Stimulated activated naive CD8-positive, alpha-beta T cell treated with anti-CD3 and anti-CD28 coated beads, Interleukin-15, amount 100 ng/mL, for 72 hours (primary cell): ENCODE measurements at regions not wholly inside any gene's neighbourhood (a gene's known extent, or its start where the extent isn't known, plus 50 kb on each side); places are given as distances from the start of the nearest gene placed in this dataset.

Experiments
- ATAC-seq: fragments of 150-1000 bp; cut with Tn5 transposase; 2 replicates; pipeline ENCODE4 v1.10.0; 2021; ENCODE audit warnings: mild to moderate bottlenecking, moderate library complexity
- DNase-seq, 2 donors: peaks; one replicate each; pipeline ENCODE4 v3.0.0; 2021 to 2022
- H3K27ac Mint-ChIP-seq, 2 donors: one replicate each; pipeline ENCODE4 v1.8.0; 2022; ENCODE audit warnings: mild to moderate bottlenecking in 2 of 2, mixed read lengths in 2 of 2, moderate library complexity in 2 of 2
- H3K27me3 Mint-ChIP-seq: one replicate; pipeline ENCODE4 v1.8.0; 2022; ENCODE audit warnings: mixed read lengths
- H3K4me1 Mint-ChIP-seq: one replicate; pipeline ENCODE4 v1.8.0; 2022; ENCODE audit warnings: mild to moderate bottlenecking, mixed read lengths
- H3K4me3 Mint-ChIP-seq, 2 donors: one replicate each; pipeline ENCODE4 v1.8.0; 2022; ENCODE audit warnings: mild to moderate bottlenecking in 2 of 2, mixed read lengths in 2 of 2, moderate library complexity in 1 of 2
- H3K9me3 Mint-ChIP-seq, 2 donors: one replicate each; pipeline ENCODE4 v1.8.0; 2022; ENCODE audit warnings: mixed read lengths in 2 of 2

GRCh38 chr13:47144782-47145181 lies 247.9 kb upstream of the HTR2A start:
- Mint-ChIP-seq H3K4me1 (peaks cover 5% of the 10 kb centered on the region), H3K4me3 (no peak overlapping the region), H3K9me3 (no peaks in the 10 kb centered on the region), H3K27me3 (no peaks in the 10 kb centered on the region), H3K27ac (no peak overlapping the region)
- DNase-seq (no peak), ATAC-seq (no peak)

- ATAC-seq = no peak
These were observed 245.3 kb upstream of the HTR2A start for GRCh38 chr13:47142105-47142504.

GRCh38 chr13:47139519-47139918 lies 242.7 kb upstream of the HTR2A start:
- no peak for DNase-seq
- H3K9me3 Mint-ChIP-seq = no peaks in the 10 kb centered on the region
- ATAC-seq = no peak
- no peaks in the 10 kb centered on the region for H3K4me1 Mint-ChIP-seq
- no peaks in the 10 kb centered on the region for H3K27me3 Mint-ChIP-seq
- H3K4me3 Mint-ChIP-seq = no peak overlapping the region
- H3K27ac Mint-ChIP-seq = no peak overlapping the region

More at GRCh38 chr13:47142105-47142504, 245.3 kb upstream of the HTR2A start:
- peaks cover 1% of the 10 kb centered on the region for H3K4me1 Mint-ChIP-seq
- H3K27me3 Mint-ChIP-seq = no peaks in the 10 kb centered on the region
- H3K4me3 Mint-ChIP-seq = no peak overlapping the region
- no peak for DNase-seq
- no peaks in the 10 kb centered on the region for H3K9me3 Mint-ChIP-seq
- no peak overlapping the region for H3K27ac Mint-ChIP-seq

GRCh38 chr13:47136504-47136941 lies 239.7 kb upstream of the HTR2A start:
- Mint-ChIP-seq H3K4me1 (no peaks in the 10 kb centered on the region), H3K4me3 (no peak overlapping the region), H3K27me3 (no peaks in the 10 kb centered on the region), H3K27ac (no peak overlapping the region), H3K9me3 (no peaks in the 10 kb centered on the region)
- no peak for ATAC-seq
- DNase-seq = no peak

GRCh38 chr13:47135800-47136503 lies 239.1 kb upstream of the HTR2A start:
- Mint-ChIP-seq H3K4me1 (no peaks in the 10 kb centered on the region), H3K27ac (no peak overlapping the region), H3K27me3 (no peaks in the 10 kb centered on the region), H3K9me3 (no peaks in the 10 kb centered on the region), H3K4me3 (no peak overlapping the region)
- DNase-seq (no peak), ATAC-seq (no peak)

- no peak for DNase-seq
- ATAC-seq = no peak
- Mint-ChIP-seq H3K27ac (no peak overlapping the region), H3K4me3 (no peak overlapping the region), H3K4me1 (no peaks in the 10 kb centered on the region), H3K27me3 (no peaks in the 10 kb centered on the region), H3K9me3 (no peaks in the 10 kb centered on the region)
These were observed 238.2 kb upstream of the HTR2A start for GRCh38 chr13:47134939-47135489.

GRCh38 chr13:47133011-47133445 lies 236.2 kb upstream of the HTR2A start:
- no peaks in the 10 kb centered on the region for H3K27me3 Mint-ChIP-seq
- no peak for ATAC-seq
- no peak overlapping the region for H3K27ac Mint-ChIP-seq
- H3K9me3 Mint-ChIP-seq = no peaks in the 10 kb centered on the region
- DNase-seq = no peak
- no peak overlapping the region for H3K4me3 Mint-ChIP-seq
- no peaks in the 10 kb centered on the region for H3K4me1 Mint-ChIP-seq

GRCh38 chr13:47129461-47129860 lies 232.6 kb upstream of the HTR2A start:
- ATAC-seq = no peak
- Mint-ChIP-seq H3K27ac (no peak overlapping the region), H3K27me3 (no peaks in the 10 kb centered on the region), H3K9me3 (no peaks in the 10 kb centered on the region), H3K4me3 (no peak overlapping the region), H3K4me1 (no peaks in the 10 kb centered on the region)
- no peak for DNase-seq

GRCh38 chr13:47126432-47126831 lies 229.6 kb upstream of the HTR2A start:
- H3K9me3 Mint-ChIP-seq = no peaks in the 10 kb centered on the region
- DNase-seq (no peak), ATAC-seq (no peak)
- no peak overlapping the region for H3K4me3 Mint-ChIP-seq
- H3K27me3 Mint-ChIP-seq = no peaks in the 10 kb centered on the region
- no peak overlapping the region for H3K27ac Mint-ChIP-seq
- H3K4me1 Mint-ChIP-seq = no peaks in the 10 kb centered on the region

- DNase-seq (no peak), ATAC-seq (no peak)
- Mint-ChIP-seq H3K27ac (no peak overlapping the region), H3K4me1 (no peaks in the 10 kb centered on the region), H3K9me3 (no peaks in the 10 kb centered on the region), H3K27me3 (no peaks in the 10 kb centered on the region), H3K4me3 (no peak overlapping the region)
These were observed 224.4 kb upstream of the HTR2A start for GRCh38 chr13:47121092-47121763.

GRCh38 chr13:47120282-47120681 lies 223.4 kb upstream of the HTR2A start:
- H3K27me3 Mint-ChIP-seq = no peaks in the 10 kb centered on the region
- no peak overlapping the region for H3K4me3 Mint-ChIP-seq
- ATAC-seq (no peak), DNase-seq (no peak)
- H3K4me1 Mint-ChIP-seq = no peaks in the 10 kb centered on the region
- H3K9me3 Mint-ChIP-seq = no peaks in the 10 kb centered on the region
- H3K27ac Mint-ChIP-seq = no peak overlapping the region

GRCh38 chr13:47119575-47120235 lies 222.9 kb upstream of the HTR2A start:
- no peak overlapping the region for H3K27ac Mint-ChIP-seq
- H3K4me3 Mint-ChIP-seq = no peak overlapping the region
- ATAC-seq (no peak), DNase-seq (no peak)
- H3K9me3 Mint-ChIP-seq = no peaks in the 10 kb centered on the region
- H3K4me1 Mint-ChIP-seq = no peaks in the 10 kb centered on the region
- H3K27me3 Mint-ChIP-seq = no peaks in the 10 kb centered on the region

GRCh38 chr13:47117268-47117667 lies 220.4 kb upstream of the HTR2A start:
- H3K4me1 Mint-ChIP-seq = no peaks in the 10 kb centered on the region

GRCh38 chr13:47114030-47114429 lies 217.2 kb upstream of the HTR2A start:
- ATAC-seq (no peak), DNase-seq (no peak)
- H3K9me3 Mint-ChIP-seq = peaks cover 0 to 3% of the 10 kb centered on the region in 2 donors
- H3K27me3 Mint-ChIP-seq = no peaks in the 10 kb centered on the region
- no peak overlapping the region for H3K4me3 Mint-ChIP-seq
- peaks cover 4% of the 10 kb centered on the region for H3K4me1 Mint-ChIP-seq
- no peak overlapping the region for H3K27ac Mint-ChIP-seq

More at GRCh38 chr13:47117268-47117667, 220.4 kb upstream of the HTR2A start:
- no peak overlapping the region for H3K4me3 Mint-ChIP-seq
- no peaks in the 10 kb centered on the region for H3K9me3 Mint-ChIP-seq
- ATAC-seq (no peak), DNase-seq (no peak)
- no peaks in the 10 kb centered on the region for H3K27me3 Mint-ChIP-seq
- no peak overlapping the region for H3K27ac Mint-ChIP-seq

- peaks cover 0 to 6% of the 10 kb centered on the region in 2 donors for H3K9me3 Mint-ChIP-seq
- H3K27me3 Mint-ChIP-seq = no peaks in the 10 kb centered on the region
- DNase-seq (no peak), ATAC-seq (no peak)
- no peak overlapping the region for H3K4me3 Mint-ChIP-seq
- H3K4me1 Mint-ChIP-seq = peaks cover 9% of the 10 kb centered on the region
- H3K27ac Mint-ChIP-seq = no peak overlapping the region
These were observed 216.0 kb upstream of the HTR2A start for GRCh38 chr13:47112903-47113299.
